ENCODE measurements at regions not wholly inside any gene's neighbourhood (a gene's known extent, or its start where the extent isn't known, plus 50 kb on each side); places are given as distances from the start of the nearest gene placed in this dataset.

- TF ChIP-seq CTCF (IDR thresholded peaks at IDR 0.05; ENCODE audit: insufficient read depth, low read length, poor library complexity, severe bottlenecking), result no peak
- TF ChIP-seq EZH2phosphoT487 (conservative IDR thresholded peaks at IDR 0.05; ENCODE audit: low read length), result no peak
- Histone ChIP-seq H2AFZ (ENCODE audit: low read depth, low read length, severe bottlenecking) (no peak overlapping the region), H3K4me3 (ENCODE audit: insufficient read depth, low read length, poor library complexity, severe bottlenecking) (no peak overlapping the region), H3F3A (ENCODE audit: insufficient read depth) (no peaks in the 10 kb centered on the region), H3K9me3 (ENCODE audit: insufficient read depth, low read length) (no peaks in the 10 kb centered on the region), H4K20me1 (ENCODE audit: low read depth, low read length) (no peaks in the 10 kb centered on the region), H3K36me3 (ENCODE audit: low read length) (no peaks in the 10 kb centered on the region), H3K9me2 (replicated peaks; ENCODE audit: insufficient read depth, low read length) (no peaks in the 10 kb centered on the region), H3K9ac (ENCODE audit: low read length) (no peak overlapping the region), H3K27me3 (ENCODE audit: low read length) (no peaks in the 10 kb centered on the region), H3K27ac (ENCODE audit: low read depth, low read length) (no peak overlapping the region), H3K4me2 (ENCODE audit: low read depth, low read length, poor library complexity, severe bottlenecking) (no peak overlapping the region), H3K79me2 (ENCODE audit: insufficient read depth, low read length) (no peaks in the 10 kb centered on the region)
These were observed 111.4 kb upstream of the PREP start for GRCh38 chr6:105514306-105514705.

DNA sequence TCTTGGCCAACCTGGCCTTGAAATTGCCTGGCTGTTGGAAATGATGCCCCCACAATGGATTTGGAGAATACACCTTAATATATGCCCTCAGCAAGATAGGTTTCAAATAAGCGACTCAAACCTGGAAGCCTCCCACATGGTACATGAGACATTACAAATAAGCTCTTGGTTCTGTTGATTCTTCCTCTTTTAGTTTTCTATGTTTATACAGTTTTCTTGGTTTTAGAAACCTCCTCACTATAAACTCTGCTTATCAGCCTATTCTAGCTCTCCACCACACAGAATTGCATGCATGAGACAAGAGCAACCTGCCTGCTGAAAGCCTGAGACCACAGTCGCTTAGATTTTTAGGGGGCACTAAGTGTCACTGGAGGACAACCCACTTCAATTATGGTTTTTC lies 108.8 kb upstream of the PREP start:
- no peak overlapping the region for H2AFZ ChIP-seq (ENCODE audit: low read depth, low read length, severe bottlenecking)
- H3K27ac ChIP-seq (ENCODE audit: low read depth, low read length), result no peak overlapping the region
- H3K9me2 ChIP-seq (replicated peaks; ENCODE audit: insufficient read depth, low read length), result no peaks in the 10 kb centered on the region
- H3K27me3 ChIP-seq (ENCODE audit: low read length), result no peaks in the 10 kb centered on the region
- no peak for TF ChIP-seq CTCF (IDR thresholded peaks at IDR 0.05; ENCODE audit: insufficient read depth, low read length, poor library complexity, severe bottlenecking)
- TF ChIP-seq EZH2phosphoT487 (conservative IDR thresholded peaks at IDR 0.05; ENCODE audit: low read length), result no peak
- H3K36me3 ChIP-seq (ENCODE audit: low read length), result no peaks in the 10 kb centered on the region
- H3K4me3 ChIP-seq (ENCODE audit: insufficient read depth, low read length, poor library complexity, severe bottlenecking), result no peak overlapping the region
- no peak overlapping the region for H3K4me2 ChIP-seq (ENCODE audit: low read depth, low read length, poor library complexity, severe bottlenecking)
- no peaks in the 10 kb centered on the region for H3F3A ChIP-seq (ENCODE audit: insufficient read depth)
- H3K9ac ChIP-seq (ENCODE audit: low read length), result no peak overlapping the region
- no peaks in the 10 kb centered on the region for H3K9me3 ChIP-seq (ENCODE audit: insufficient read depth, low read length)
- H3K79me2 ChIP-seq (ENCODE audit: insufficient read depth, low read length), result no peaks in the 10 kb centered on the region
- H4K20me1 ChIP-seq (ENCODE audit: low read depth, low read length), result no peaks in the 10 kb centered on the region

DNA sequence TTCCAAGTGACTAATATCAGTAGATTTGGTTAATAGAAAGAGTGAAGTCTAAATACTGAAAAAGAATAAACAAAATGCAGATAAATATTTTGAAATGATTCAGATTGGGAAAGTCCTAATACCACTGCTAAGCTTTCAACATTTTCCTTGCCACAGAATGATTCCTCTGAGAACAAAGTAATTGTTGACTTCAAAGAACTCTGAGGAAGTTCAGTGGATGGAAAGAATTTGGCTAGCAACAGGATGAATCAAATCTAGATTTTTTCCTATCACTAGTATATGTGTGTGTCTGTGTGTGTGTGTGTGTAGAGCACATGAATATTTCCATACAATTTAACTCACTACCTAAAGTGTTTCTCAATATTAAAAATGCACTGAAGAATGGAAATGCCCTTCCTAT lies 107.9 kb upstream of the PREP start:
- no peak overlapping the region for H2AFZ ChIP-seq (ENCODE audit: low read depth, low read length, severe bottlenecking)

More for the DNA sequence above, 107.9 kb upstream of the PREP start:
- Histone ChIP-seq H3K4me3 (ENCODE audit: insufficient read depth, low read length, poor library complexity, severe bottlenecking) (no peak overlapping the region), H3K79me2 (ENCODE audit: insufficient read depth, low read length) (no peaks in the 10 kb centered on the region), H3K27ac (ENCODE audit: low read depth, low read length) (no peak overlapping the region), H3K36me3 (ENCODE audit: low read length) (no peaks in the 10 kb centered on the region), H3K9ac (ENCODE audit: low read length) (no peak overlapping the region), H3K9me3 (ENCODE audit: insufficient read depth, low read length) (no peaks in the 10 kb centered on the region), H4K20me1 (ENCODE audit: low read depth, low read length) (no peaks in the 10 kb centered on the region), H3K9me2 (replicated peaks; ENCODE audit: insufficient read depth, low read length) (no peaks in the 10 kb centered on the region), H3F3A (ENCODE audit: insufficient read depth) (no peaks in the 10 kb centered on the region), H3K4me2 (ENCODE audit: low read depth, low read length, poor library complexity, severe bottlenecking) (no peak overlapping the region), H3K27me3 (ENCODE audit: low read length) (peaks cover under 1% of the 10 kb centered on the region; the same call in 1 of the 2 replicates)
- TF ChIP-seq CTCF (IDR thresholded peaks at IDR 0.05; ENCODE audit: insufficient read depth, low read length, poor library complexity, severe bottlenecking) (no peak), EZH2phosphoT487 (conservative IDR thresholded peaks at IDR 0.05; ENCODE audit: low read length) (no peak)
